Inflammatory macrophage treated with lipopolysaccharide for 1 hour (primary cell): ENCODE measurements at regions not wholly inside any gene's neighbourhood (a gene's known extent, or its start where the extent isn't known, plus 50 kb on each side); places are given as distances from the start of the nearest gene placed in this dataset.

Experiments used
- DNase-seq, 2 donors: peaks; one replicate each; pipeline ENCODE4 v3.0.0-alpha.2; 2020 to 2022

GRCh38 chr2:2890246-2890645 is 487.4 kb downstream of the EIPR1 start:
- DNase-seq = no peak

GRCh38 chr2:2889646-2890045 is 488.0 kb downstream of the EIPR1 start:
- no peak for DNase-seq

GRCh38 chr2:2889141-2889540 is 488.5 kb downstream of the EIPR1 start:
- no peak for DNase-seq

DNA sequence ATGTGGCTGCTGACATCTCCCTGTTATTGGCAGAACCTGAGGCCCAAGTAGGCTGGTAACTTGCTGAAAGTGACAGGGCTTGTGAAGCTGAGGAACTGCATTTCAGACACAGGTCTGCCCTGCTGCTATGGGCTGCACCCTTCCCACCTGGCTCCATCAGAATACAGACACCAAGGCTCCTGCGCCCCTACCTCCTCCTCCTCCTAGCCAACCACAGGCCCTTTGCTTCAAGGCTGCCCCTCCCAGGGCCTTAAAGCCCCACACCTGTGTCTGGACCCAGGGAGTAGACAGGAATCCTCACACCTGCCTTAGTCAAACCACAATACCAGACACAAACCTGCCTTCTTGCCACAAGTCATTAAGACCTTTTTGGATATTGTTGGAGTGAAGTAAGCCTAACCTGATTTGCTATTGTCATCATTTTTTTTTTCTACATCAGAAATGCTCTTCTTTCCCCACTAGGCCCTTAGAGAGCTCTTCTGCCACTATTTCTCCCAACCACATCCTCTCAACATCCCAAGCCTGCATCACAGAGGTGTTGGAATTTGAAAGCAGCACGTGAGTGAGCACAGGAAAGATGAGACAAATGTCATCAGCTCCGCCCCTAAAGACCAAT is 489.7 kb downstream of the EIPR1 start:
- no peak for DNase-seq

GRCh38 chr2:2886922-2887321 is 490.7 kb downstream of the EIPR1 start:
- no peak for DNase-seq

DNA sequence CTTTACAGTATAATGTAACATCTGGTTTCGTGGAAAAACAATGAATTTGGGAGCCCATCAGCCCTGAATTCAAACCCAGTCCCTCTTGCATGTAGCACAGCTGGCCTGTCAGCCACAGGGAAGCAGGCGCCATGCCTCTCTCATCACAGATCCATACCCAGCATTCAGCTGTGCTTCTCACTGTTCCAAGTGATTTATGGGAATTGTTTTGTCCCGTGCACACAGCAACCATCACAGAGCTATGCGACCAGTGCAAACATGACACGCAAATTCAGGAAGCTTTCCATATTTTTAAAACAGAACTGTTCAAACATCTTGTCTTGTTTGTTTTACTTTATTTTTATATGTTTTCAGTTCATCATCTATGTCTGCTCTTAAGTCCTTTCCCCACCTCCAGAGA is 496.1 kb downstream of the EIPR1 start:
- no peak for DNase-seq

DNA sequence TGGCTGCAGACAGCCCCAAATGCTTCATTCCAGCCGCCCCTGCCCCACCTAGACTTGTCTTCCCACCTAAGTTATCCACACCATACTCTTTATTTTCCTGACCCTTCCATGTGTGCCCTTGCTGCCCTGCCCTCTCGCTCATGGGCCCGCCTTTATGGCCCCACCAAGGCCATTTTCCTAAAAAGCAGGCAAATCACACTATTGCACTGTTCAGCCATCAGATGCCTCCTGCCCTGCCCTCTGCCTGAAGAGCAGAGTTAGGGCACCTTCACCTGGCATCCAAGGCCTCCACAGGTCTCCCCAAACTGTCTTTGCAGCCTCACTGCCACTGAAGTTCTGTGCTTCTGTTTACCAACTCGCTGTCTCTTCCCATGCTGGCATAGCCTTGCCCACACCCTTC is 496.7 kb downstream of the EIPR1 start:
- DNase-seq = no peak

DNA sequence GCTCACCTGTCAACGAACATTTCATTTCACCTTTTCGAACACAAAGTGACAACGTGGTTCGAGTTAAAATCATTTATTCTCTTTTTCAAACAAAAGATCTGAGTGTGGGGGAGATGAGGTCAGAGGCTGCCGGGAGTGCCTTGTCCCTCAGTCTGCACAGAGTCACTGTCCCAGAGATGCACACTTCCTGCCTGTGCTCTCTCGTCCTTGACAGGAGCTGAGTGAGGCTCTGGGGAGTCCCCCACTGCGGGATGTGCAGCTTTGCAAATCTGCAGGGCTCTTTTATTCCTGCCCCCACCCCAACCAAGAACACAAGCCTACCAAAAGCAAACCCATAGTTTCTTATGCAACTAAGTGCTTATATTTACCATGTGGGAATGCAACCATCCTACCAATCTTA is 497.8 kb downstream of the EIPR1 start:
- no peak for DNase-seq

DNA sequence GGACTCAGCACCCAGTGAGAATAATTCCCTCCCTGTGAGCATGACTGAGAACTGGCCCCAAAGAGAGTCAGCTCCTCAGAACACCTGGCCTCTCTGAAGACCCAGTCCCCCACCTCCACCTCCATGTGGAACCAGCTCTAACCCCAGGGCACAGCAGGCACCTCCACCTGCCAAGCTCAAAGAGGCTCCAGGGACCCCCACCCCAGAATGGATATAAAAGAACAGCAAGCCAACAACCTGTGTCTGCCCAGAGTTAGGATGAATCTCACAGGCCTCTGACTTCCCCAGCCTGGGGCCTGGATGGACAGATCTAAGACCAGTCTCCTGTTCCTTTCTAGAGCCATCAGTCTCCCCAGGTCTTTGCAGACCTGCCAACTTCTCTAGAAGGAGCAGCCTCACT is 498.5 kb downstream of the EIPR1 start:
- DNase-seq = no peak

DNA sequence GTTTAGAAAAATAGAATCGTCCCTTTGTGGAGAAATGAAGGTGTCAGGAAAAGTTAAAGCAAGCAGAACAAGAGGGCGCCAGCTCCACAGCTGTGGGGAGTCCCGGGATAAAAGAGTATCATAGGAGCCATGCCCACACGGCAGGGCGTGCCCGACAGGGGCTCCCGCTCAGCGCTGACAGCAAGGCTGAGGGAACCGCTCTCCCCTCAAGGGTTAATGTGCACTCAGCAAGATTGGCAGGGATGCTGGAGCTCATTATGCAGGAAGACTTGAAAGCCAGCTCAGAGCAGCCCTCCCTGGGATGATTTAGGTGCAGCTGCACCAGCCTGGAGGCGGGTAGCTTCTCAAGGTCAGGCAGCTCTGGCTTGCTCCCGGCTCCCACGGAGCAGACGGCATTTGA is 500.2 kb downstream of the EIPR1 start:
- no peak for DNase-seq

- DNase-seq = no peak
Observed at GRCh38 chr2:2876331-2877221, 501.0 kb downstream of the EIPR1 start.

DNA sequence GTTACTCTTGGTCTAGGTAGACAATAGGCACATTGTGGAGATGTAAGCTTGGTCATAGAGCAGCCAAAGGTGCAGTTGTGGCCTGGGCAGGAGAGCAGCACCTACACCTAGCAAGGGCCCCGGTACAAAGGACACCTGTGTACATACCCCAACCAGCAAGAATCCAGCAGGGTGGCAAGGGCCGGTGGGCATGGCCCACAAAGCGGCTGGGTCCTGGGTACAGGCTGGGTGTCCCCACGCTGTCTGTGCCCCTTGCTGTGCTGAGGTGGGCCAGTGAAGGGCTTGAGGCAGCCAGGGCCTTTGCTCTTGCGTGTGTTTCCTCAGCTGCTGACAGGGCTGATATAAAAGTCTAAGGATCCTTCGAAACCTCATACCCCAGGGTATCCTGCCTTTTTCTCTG is 501.8 kb downstream of the EIPR1 start:
- DNase-seq = no peak

- DNase-seq = no peak
Observed at GRCh38 chr2:2875296-2875695, 502.3 kb downstream of the EIPR1 start.

GRCh38 chr2:2874805-2875204 is 502.8 kb downstream of the EIPR1 start:
- no peak for DNase-seq

DNA sequence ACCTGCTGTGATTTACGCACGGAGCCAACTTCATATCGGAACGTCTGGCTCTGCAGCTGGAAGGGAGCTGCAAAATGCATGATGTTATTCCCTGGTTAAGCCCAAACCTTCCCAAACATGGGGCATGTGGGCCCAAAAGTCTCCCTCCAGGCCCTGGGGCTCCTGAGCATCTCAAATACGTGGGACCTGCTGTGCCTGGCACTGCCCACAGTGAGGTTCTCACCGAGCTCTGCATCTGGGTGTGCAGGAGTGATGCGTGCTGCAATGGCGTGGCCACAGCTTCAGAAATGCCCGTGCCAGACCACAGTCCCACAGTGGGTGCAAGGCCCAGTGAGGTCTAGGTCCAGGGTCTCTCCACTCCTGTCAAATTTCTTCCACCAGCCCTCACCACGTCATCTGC is 503.3 kb downstream of the EIPR1 start:
- no peak for DNase-seq

GRCh38 chr2:2873450-2873811 is 504.2 kb downstream of the EIPR1 start:
- DNase-seq = no peak

DNA sequence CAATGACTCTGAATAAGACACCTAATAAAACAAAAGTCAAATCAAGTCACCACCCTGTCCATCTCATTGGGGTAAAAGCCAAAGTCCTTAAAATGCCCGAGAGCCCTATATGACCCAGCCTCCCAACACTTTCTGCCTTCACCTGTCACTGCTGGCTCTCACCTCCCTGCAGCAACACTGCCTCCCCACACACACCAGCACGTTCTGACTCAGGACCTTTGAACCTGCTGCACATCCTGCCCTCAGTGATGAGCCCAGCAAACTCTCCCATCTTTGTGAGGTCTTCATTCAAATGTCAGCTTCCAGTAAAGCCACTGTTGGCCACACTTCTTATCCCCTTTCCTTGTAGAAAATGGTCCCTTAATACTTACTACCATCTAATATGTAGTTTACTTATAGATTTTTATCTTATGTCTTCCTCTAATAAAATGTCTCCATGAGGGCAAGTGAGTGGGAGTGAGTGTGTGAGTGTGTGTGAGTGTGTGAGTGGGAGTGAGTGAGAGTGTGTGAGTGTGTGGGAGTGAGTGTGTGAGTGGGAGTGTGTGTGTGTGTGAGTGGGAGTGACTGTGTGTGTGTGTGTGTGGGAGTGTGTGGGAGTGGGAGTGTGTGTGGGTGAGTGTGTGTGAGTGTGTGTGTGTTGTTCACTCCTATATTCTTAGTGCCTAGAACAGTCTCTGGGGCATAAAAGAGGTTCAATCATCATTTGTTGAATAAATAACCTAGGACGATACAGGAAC is 504.7 kb downstream of the EIPR1 start:
- no peak for DNase-seq

- DNase-seq = no peak
Observed at GRCh38 chr2:2872309-2872617, 505.4 kb downstream of the EIPR1 start.

DNA sequence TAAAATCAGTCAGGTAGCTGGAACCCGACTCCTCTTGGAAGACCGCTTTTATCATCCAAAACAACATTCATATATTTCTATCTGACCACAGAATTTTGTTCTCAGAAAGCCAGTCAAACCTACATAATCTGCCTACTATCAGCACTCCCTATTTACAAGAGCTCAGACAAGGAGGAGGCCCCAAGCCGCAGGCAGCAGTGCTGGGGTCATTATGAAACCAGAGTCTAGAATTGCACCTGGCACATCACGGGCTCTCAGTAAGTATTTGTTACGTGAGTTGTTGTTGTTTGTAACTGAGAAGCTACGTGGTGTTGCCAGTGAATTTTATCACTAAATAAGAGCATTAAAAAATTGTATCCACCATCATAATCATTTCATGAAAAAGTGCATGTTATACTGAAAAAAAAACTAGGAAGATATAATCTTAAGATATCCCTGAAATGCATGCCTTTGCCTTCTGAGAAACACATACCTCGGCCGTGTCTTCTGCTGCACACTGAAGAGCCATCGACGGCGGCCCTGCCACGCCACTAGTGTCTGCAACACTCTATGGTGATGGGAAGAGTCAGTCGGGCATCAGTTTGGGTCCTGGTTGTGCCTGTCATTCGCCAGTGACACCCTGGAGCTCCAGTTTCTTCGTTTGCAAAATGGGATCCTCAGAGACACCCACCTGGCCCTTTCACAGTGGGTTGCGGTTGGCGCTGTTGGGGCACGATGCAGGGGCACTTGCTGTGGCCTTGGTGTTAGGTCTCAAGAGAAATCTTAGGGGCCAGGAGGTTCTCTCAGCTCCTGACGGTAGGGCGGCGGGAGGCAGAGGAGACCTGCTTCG is 505.9 kb downstream of the EIPR1 start:
- no peak for DNase-seq

DNA sequence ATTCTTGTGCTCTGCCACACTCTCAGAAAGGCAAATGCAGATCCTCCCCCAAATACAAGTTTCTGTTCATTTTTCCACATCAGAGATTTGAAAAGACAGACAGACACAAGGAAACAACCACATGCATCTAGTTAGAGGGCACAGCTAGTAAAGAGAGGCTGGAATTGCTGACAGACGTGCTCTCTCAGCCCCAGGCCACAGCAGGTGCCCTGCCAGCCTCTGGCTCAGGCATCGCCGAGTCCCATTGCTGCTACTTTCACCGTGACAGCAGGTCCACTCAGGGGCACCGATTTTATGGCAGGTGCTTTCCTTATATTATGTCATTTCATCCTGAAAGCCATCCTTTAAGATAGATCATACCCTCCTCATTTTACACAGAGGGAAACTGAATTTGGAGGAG is 507.5 kb downstream of the EIPR1 start:
- no peak for DNase-seq

DNA sequence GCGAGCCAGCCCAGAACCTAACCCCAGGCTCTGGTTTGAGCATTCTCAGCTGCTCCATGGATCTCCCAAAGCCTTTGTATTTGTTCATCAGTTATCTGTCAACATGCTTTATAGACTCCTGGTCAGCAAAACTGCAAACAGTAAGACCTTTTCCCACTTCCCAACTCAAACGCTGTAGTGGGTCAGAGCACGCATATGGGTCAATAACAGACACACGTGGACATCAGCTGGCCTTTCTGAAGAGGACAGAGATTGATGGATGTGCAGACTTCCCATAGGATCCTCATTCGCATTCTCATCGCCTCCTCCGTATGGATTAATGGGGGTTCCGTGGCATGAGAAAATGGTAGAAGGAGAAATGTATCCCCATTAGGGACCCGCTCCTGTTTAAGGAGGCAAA is 508.1 kb downstream of the EIPR1 start:
- DNase-seq = no peak

DNA sequence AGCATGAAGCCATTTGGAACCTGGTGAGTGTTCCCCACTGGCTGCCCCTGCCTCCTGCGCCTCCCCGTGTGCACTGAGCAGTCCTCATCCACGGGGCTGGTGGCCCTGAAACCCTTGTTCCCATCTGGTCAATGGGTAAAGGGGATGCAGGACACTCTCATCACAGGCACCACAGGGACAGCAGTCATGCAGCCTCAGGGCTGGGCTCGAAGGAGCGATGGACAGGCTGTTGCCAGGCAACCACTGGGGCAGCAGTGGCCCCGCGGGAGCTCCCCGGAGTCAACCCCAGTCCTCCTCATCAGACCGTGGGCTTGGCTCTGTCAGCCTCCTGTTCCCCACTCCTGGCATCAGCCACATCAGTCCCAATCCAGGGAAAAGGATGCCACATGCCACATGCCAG is 509.5 kb downstream of the EIPR1 start:
- DNase-seq = no peak

DNA sequence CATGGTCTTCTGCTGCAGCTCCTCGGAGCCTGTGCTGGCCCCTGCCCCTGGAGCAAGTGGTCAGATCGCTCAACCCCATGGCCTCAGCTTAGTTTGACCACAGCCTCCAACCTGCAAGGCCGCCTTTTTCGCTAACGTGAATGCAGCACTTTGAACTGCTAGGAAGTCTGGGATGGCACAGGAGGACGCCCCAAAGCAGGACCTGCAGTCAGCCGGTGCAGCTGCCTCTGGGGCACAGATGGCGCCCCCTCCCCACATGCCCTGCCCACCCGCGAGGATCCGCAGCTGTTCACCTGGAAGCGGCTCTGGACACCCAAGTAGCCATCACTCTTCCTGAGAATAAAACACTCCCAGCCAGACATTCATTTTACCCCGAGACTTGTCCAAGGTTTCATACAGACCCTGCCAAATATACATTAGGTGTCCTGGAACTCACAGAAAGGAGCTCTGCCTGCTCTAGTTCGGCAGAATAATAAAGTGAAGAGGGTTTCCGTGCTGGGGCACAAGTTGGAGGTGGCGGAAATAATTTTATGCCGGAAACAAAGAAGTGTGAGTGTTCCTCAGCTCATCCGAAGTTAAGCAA is 510.1 kb downstream of the EIPR1 start:
- no peak for DNase-seq
